SKM-1 (cell line): ENCODE measurements at regions not wholly inside any gene's neighbourhood (a gene's known extent, or its start where the extent isn't known, plus 50 kb on each side); places are given as distances from the start of the nearest gene placed in this dataset.
A peak's percentile ranks its signal among the peaks of the same experiment; 100 is the strongest.

Experiments
- DNase-seq: peaks from one replicate; lab custom pipeline; 2025; ENCODE audit not compliant: unreplicated experiment; lab: John Stamatoyannopoulos, UW

GRCh38 chr12:105834496-105834895 lies 304.3 kb downstream of the NUAK1 start:
- no peak for DNase-seq

- peak; percentile 37 for DNase-seq
Measured at GRCh38 chr12:105835580-105836241, 303.0 kb downstream of the NUAK1 start.

GRCh38 chr12:105836242-105836622 lies 302.5 kb downstream of the NUAK1 start:
- DNase-seq, result no peak

GRCh38 chr12:105839629-105840127 lies 299.1 kb downstream of the NUAK1 start:
- no peak for DNase-seq

- DNase-seq, result no peak
Measured at GRCh38 chr12:105840384-105840783, 298.4 kb downstream of the NUAK1 start.

GRCh38 chr12:105841840-105842239 lies 296.9 kb downstream of the NUAK1 start:
- no peak for DNase-seq

- DNase-seq, result no peak
Measured at GRCh38 chr12:105843561-105843960, 295.2 kb downstream of the NUAK1 start.

- DNase-seq, result no peak
Measured at GRCh38 chr12:105843986-105844760, 294.6 kb downstream of the NUAK1 start.

GRCh38 chr12:105846331-105846730 lies 292.4 kb downstream of the NUAK1 start:
- no peak for DNase-seq

GRCh38 chr12:105847068-105847467 lies 291.7 kb downstream of the NUAK1 start:
- DNase-seq, result no peak

GRCh38 chr12:105848286-105848685 lies 290.5 kb downstream of the NUAK1 start:
- no peak for DNase-seq

GRCh38 chr12:105850103-105850968 lies 288.4 kb downstream of the NUAK1 start:
- no peak for DNase-seq

GRCh38 chr12:105852496-105852895 lies 286.3 kb downstream of the NUAK1 start:
- DNase-seq, result no peak

- no peak for DNase-seq
Measured at GRCh38 chr12:105852951-105853350, 285.8 kb downstream of the NUAK1 start.

- no peak for DNase-seq
Measured at GRCh38 chr12:105854071-105854470, 284.7 kb downstream of the NUAK1 start.

- no peak for DNase-seq
Measured at GRCh38 chr12:105855361-105856047, 283.2 kb downstream of the NUAK1 start.

- no peak for DNase-seq
Measured at GRCh38 chr12:105856048-105856405, 282.7 kb downstream of the NUAK1 start.

GRCh38 chr12:105858981-105859710 lies 279.6 kb downstream of the NUAK1 start:
- DNase-seq, result no peak

- no peak for DNase-seq
Measured at GRCh38 chr12:105860561-105861207, 278.1 kb downstream of the NUAK1 start.

GRCh38 chr12:105861227-105861626 lies 277.5 kb downstream of the NUAK1 start:
- DNase-seq, result no peak
